Osteoblast (primary cell): ENCODE measurements at regions not wholly inside any gene's neighbourhood (a gene's known extent, or its start where the extent isn't known, plus 50 kb on each side); places are given as distances from the start of the nearest gene placed in this dataset.

Source experiments
- DNase-seq: peaks from one replicate; pipeline ENCODE4 v3.0.0; 2011; ENCODE audit warnings: low spot score, mixed read lengths; ENCODE audit not compliant: insufficient read length; ENCODE audit errors: missing footprints
- H2AFZ ChIP-seq: 2 replicates; pipeline ENCODE4 v1.6.0; 2011; ENCODE audit warnings: mild to moderate bottlenecking, low read length
- H3K27ac ChIP-seq: 2 replicates; pipeline ENCODE4 v1.5.1; 2011; ENCODE audit warnings: mild to moderate bottlenecking, low read depth, low read length, moderate library complexity
- H3K27me3 ChIP-seq: 2 replicates; pipeline ENCODE4 v1.6.0; 2012; ENCODE audit warnings: mild to moderate bottlenecking, control low read depth, inconsistent platforms, low read length, moderate library complexity; ENCODE audit not compliant: insufficient read depth
- H3K36me3 ChIP-seq: 2 replicates; pipeline ENCODE4 v1.5.1; 2011; ENCODE audit warnings: mild to moderate bottlenecking, low read length, control low read depth, moderate library complexity; ENCODE audit not compliant: insufficient read depth
- H3K4me1 ChIP-seq: 2 replicates; pipeline ENCODE4 v1.5.1; 2011; ENCODE audit warnings: mild to moderate bottlenecking, low read length, control low read depth, moderate library complexity; ENCODE audit not compliant: insufficient read depth
- H3K4me2 ChIP-seq: 2 replicates; pipeline ENCODE4 v1.6.0; 2011; ENCODE audit warnings: mild to moderate bottlenecking, low read length; ENCODE audit not compliant: insufficient read depth
- H3K4me3 ChIP-seq: fragments of 200-600 bp; sonication (generic); 3 replicates; pipeline ENCODE4 v1.5.1; 2012; ENCODE audit warnings: mild to moderate bottlenecking, low read length, inconsistent platforms; ENCODE audit not compliant: insufficient read depth
- H3K79me2 ChIP-seq: 2 replicates; pipeline ENCODE4 v1.6.0; 2012; ENCODE audit warnings: mild to moderate bottlenecking, low read length, control low read depth, inconsistent platforms; ENCODE audit not compliant: insufficient read depth
- H3K9me3 ChIP-seq: 2 replicates; pipeline ENCODE4 v1.5.1; 2011; ENCODE audit warnings: low read depth, low read length, control low read depth
- H4K20me1 ChIP-seq: 2 replicates; pipeline ENCODE4 v1.6.0; 2012; ENCODE audit warnings: mild to moderate bottlenecking, low read length, control low read depth; ENCODE audit not compliant: insufficient read depth
- CTCF ChIP-seq: IDR thresholded peaks from 2 replicates; pipeline ENCODE4 v1.5.1; 2011; ENCODE audit warnings: mild to moderate bottlenecking, low read depth, low read length, moderate library complexity; ENCODE audit errors: extremely low read depth

- DNase-seq, result no peak
- H3K4me1 ChIP-seq, result peaks cover 17% of the 10 kb centered on the region
- H2AFZ ChIP-seq, result no peak overlapping the region
- no peaks in the 10 kb centered on the region for H3K27me3 ChIP-seq
- H3K36me3 ChIP-seq, result no peaks in the 10 kb centered on the region
- H4K20me1 ChIP-seq, result no peaks in the 10 kb centered on the region
- no peak overlapping the region for H3K4me3 ChIP-seq
- no peak for TF ChIP-seq CTCF
- no peak overlapping the region for H3K27ac ChIP-seq
- H3K9me3 ChIP-seq, result no peaks in the 10 kb centered on the region
- no peak overlapping the region for H3K4me2 ChIP-seq
- no peaks in the 10 kb centered on the region for H3K79me2 ChIP-seq
Observed at GRCh38 chr2:30310371-30310770, 79.0 kb downstream of the LBH start.

DNA sequence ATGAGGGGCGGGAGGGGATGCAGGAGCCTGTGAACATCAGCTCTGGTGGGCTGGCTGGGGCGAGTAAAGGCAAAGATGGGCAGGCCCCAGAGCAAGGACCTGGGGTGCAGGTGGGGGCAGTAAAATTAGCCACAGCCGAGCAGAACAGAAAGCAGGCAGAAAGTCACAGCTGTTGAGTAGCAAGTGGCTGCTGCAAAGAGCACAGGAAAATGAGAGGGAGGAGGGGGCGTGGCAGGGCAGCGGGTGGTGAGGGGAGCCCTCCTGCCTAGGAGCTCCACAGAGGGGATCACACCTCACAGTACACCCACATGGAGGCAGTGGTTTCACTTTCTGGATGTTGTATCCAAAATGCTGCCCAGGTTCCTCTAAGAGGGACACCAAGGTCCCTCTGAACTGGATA, 79.6 kb downstream of the LBH start:
- H4K20me1 ChIP-seq, result no peaks in the 10 kb centered on the region
- no peaks in the 10 kb centered on the region for H3K36me3 ChIP-seq

GRCh38 chr2:30311711-30312110, 80.4 kb downstream of the LBH start:
- Histone ChIP-seq H3K27ac (no peak overlapping the region), H3K79me2 (no peaks in the 10 kb centered on the region), H3K4me1 (peaks cover 3% of the 10 kb centered on the region), H2AFZ (no peak overlapping the region), H3K4me3 (no peak overlapping the region), H4K20me1 (no peaks in the 10 kb centered on the region), H3K36me3 (no peaks in the 10 kb centered on the region), H3K27me3 (no peaks in the 10 kb centered on the region), H3K4me2 (no peak overlapping the region), H3K9me3 (no peaks in the 10 kb centered on the region)
- no peak for DNase-seq
- no peak for TF ChIP-seq CTCF

More for the DNA sequence above, 79.6 kb downstream of the LBH start:
- DNase-seq, result no peak
- no peak overlapping the region for H2AFZ ChIP-seq
- no peaks in the 10 kb centered on the region for H3K79me2 ChIP-seq
- H3K27ac ChIP-seq, result no peak overlapping the region
- no peaks in the 10 kb centered on the region for H3K27me3 ChIP-seq
- no peak overlapping the region for H3K4me2 ChIP-seq
- H3K4me3 ChIP-seq, result no peak overlapping the region
- TF ChIP-seq CTCF, result no peak
- no peaks in the 10 kb centered on the region for H3K9me3 ChIP-seq
- H3K4me1 ChIP-seq, result peaks cover 11% of the 10 kb centered on the region

DNA sequence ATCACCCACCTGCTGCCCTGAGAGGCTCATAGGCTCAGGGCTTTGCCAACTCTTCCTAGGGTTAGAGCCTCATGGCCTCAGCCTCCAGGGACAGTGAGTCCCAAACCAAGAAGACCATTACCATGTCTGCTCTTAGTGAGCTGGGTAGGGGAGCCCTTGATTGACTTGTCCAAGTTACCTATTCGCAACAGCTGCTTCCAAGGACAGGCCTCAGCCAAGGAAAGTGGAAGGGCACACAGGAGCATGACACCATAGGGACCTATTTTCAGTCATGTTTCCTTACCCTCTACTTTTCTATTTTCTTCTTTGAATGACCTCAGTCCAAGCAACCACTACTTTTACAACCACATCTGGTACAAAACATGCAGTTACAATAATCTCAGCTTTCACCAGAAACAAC, 81.6 kb downstream of the LBH start:
- Histone ChIP-seq H3K9me3 (no peaks in the 10 kb centered on the region), H2AFZ (no peak overlapping the region), H4K20me1 (no peaks in the 10 kb centered on the region), H3K4me1 (no peaks in the 10 kb centered on the region), H3K27me3 (no peaks in the 10 kb centered on the region), H3K4me2 (no peak overlapping the region), H3K36me3 (no peaks in the 10 kb centered on the region), H3K79me2 (no peaks in the 10 kb centered on the region), H3K4me3 (no peak overlapping the region), H3K27ac (no peak overlapping the region)
- no peak for TF ChIP-seq CTCF
- no peak for DNase-seq
